SK-N-MC (cell line): ENCODE measurements at regions not wholly inside any gene's neighbourhood (a gene's known extent, or its start where the extent isn't known, plus 50 kb on each side); places are given as distances from the start of the nearest gene placed in this dataset.
"Not testable (repeated sequence)": the region's sequence is repeated elsewhere in the genome, so short reads cannot be mapped to it uniquely, and the experiment has no call there.

Source experiments
- EZH2 ChIP-seq: fragments of 200-600 bp; sonication (generic); IDR thresholded peaks from one replicate; pipeline ENCODE4 v1.6.1; 2017; ENCODE audit warnings: antibody characterized with exemption
- FOXP2 ChIP-seq: optimal IDR thresholded peaks from 2 replicates; pipeline ENCODE3; 2011; ENCODE audit warnings: mild to moderate bottlenecking, moderate library complexity; ENCODE audit not compliant: insufficient read depth; ENCODE audit errors: extremely low read length, control extremely low read depth
- POLR2AphosphoS5 ChIP-seq: IDR thresholded peaks from 2 replicates; pipeline ENCODE4 v1.6.1; 2012; ENCODE audit warnings: mild to moderate bottlenecking, low read depth, low read length, borderline replicate concordance

DNA sequence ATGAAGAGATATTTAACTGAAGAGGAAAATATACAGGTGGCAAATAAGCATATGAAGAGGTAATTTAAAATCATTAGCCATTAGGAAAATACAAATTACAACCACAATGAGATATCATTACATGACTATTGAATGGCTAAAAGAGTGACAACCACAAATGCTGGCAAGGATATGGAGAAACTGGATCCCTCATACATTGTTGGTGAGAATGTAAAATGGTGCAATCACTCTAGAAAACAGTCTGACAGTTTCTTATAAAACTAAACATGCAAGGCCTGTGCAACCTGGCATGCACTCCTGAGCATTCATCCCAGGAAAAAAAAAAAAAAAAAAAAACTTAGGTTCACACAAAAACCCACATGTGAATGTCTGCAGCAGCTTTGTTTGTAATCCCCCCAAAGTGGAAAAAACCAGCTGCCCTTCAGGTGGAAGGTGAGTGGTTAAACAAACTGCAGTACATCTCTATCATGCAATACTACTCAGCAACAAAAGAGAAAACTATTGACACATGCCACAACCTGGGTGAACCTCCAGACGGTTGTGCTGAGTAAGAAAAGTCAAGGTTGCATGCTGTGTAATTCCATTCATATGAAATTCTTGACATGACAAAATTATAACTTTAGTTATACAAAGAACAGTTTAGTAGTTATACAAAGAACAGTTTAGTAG is 189.2 kb upstream of the IRF2BP2 start:
- not testable (repeated sequence) for TF ChIP-seq POLR2AphosphoS5, EZH2, FOXP2
